ENCODE measurements at regions not wholly inside any gene's neighbourhood (a gene's known extent, or its start where the extent isn't known, plus 50 kb on each side); places are given as distances from the start of the nearest gene placed in this dataset.
"Not testable (repeated sequence)": the region's sequence is repeated elsewhere in the genome, so short reads cannot be mapped to it uniquely, and the experiment has no call there.

GRCh38 chr10:31686599-31686998 is 242.0 kb downstream of the ARHGAP12 start:
- DNase-seq (ENCODE audit: low read depth): no peak

GRCh38 chr10:31683682-31684081 is 244.9 kb downstream of the ARHGAP12 start:
- no peak for DNase-seq (ENCODE audit: low read depth)

GRCh38 chr10:31679936-31680335 is 248.7 kb downstream of the ARHGAP12 start:
- DNase-seq (ENCODE audit: low read depth): no peak

GRCh38 chr10:31678575-31679516 is 249.8 kb downstream of the ARHGAP12 start:
- no peak for DNase-seq (ENCODE audit: low read depth)

- no peak for DNase-seq (ENCODE audit: low read depth)
These were observed 250.5 kb downstream of the ARHGAP12 start for GRCh38 chr10:31678139-31678536.

- DNase-seq (ENCODE audit: low read depth): no peak
These were observed 251.2 kb downstream of the ARHGAP12 start for GRCh38 chr10:31677195-31678138.

GRCh38 chr10:31675726-31676125 is 252.9 kb downstream of the ARHGAP12 start:
- DNase-seq (ENCODE audit: low read depth): no peak

- no peak for DNase-seq (ENCODE audit: low read depth)
These were observed 259.3 kb downstream of the ARHGAP12 start for GRCh38 chr10:31669357-31669756.

GRCh38 chr10:31668326-31668725 is 260.3 kb downstream of the ARHGAP12 start:
- DNase-seq (ENCODE audit: low read depth): no peak

GRCh38 chr10:31665764-31666279 is 262.8 kb downstream of the ARHGAP12 start:
- DNase-seq (ENCODE audit: low read depth): not testable (repeated sequence)

GRCh38 chr10:31664803-31665202 is 263.8 kb downstream of the ARHGAP12 start:
- no peak for DNase-seq (ENCODE audit: low read depth)

- DNase-seq (ENCODE audit: low read depth): not testable (repeated sequence)
These were observed 264.6 kb downstream of the ARHGAP12 start for GRCh38 chr10:31664071-31664470.

- no peak for DNase-seq (ENCODE audit: low read depth)
These were observed 268.3 kb downstream of the ARHGAP12 start for GRCh38 chr10:31660300-31660699.

GRCh38 chr10:31659665-31660064 is 269.0 kb downstream of the ARHGAP12 start:
- DNase-seq (ENCODE audit: low read depth): no peak

- DNase-seq (ENCODE audit: low read depth): no peak
These were observed 271.2 kb downstream of the ARHGAP12 start for GRCh38 chr10:31657434-31657872.

- no peak for DNase-seq (ENCODE audit: low read depth)
These were observed 271.7 kb downstream of the ARHGAP12 start for GRCh38 chr10:31656851-31657433.

GRCh38 chr10:31652038-31652437 is 276.6 kb downstream of the ARHGAP12 start:
- no peak for DNase-seq (ENCODE audit: low read depth)

GRCh38 chr10:31650010-31650409 is 278.6 kb downstream of the ARHGAP12 start:
- DNase-seq (ENCODE audit: low read depth): no peak

- DNase-seq (ENCODE audit: low read depth): no peak
These were observed 279.7 kb downstream of the ARHGAP12 start for GRCh38 chr10:31648966-31649365.

- DNase-seq (ENCODE audit: low read depth): no peak
These were observed 280.8 kb downstream of the ARHGAP12 start for GRCh38 chr10:31647861-31648260.

- DNase-seq (ENCODE audit: low read depth): no peak
These were observed 282.1 kb downstream of the ARHGAP12 start for GRCh38 chr10:31646519-31646918.

GRCh38 chr10:31645786-31646185 is 282.8 kb downstream of the ARHGAP12 start:
- no peak for DNase-seq (ENCODE audit: low read depth)

Data from activated T-cell treated with anti-CD3 and anti-CD28 coated beads for 1 hour (primary cell).